Peyer's patch (tissue), 4 donors: ENCODE measurements at regions not wholly inside any gene's neighbourhood (a gene's known extent, or its start where the extent isn't known, plus 50 kb on each side); places are given as distances from the start of the nearest gene placed in this dataset.

Experiments used
- POLR2A ChIP-seq, 2 donors: fragments of 450-650 bp; IDR thresholded peaks; one replicate each; pipeline ENCODE4 v1.5.1; 2017; ENCODE audit warnings: antibody characterized with exemption in 2 of 2, mild to moderate bottlenecking in 2 of 2, moderate library complexity in 2 of 2
- TF ChIP-seq, protein P1 (sequence below), 6 experiments: fragments of 450-650 bp in 4 of 6; fragments of 200-600 bp in 2 of 6; sonication (generic) in 1 of 6; IDR thresholded peaks; one replicate each; pipeline ENCODE4 v1.5.1; 2017 to 2019; ENCODE audit warnings: antibody characterized with exemption in 6 of 6, mild to moderate bottlenecking in 3 of 6, moderate library complexity in 1 of 6

DNA sequence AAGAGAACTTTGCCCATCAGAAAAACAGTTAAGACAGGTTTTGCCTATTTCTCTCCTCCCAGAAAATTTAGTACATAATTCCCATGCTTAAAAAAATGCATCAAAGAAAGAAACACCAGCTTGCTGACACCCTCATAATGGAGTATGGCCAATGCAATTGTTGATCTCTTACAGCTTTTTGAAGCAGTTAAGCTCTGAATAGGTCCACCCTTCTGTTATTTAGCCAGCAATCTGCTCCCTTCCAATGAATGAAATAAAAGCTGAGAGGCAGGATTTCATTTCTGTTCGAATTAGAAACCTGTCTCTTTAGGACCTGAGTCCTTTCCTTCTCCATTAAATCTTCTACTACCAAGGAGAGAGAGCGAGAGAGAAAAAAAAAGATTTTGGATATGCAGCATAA is 288.7 kb downstream of the RNF144B start:
- TF ChIP-seq, protein P1, sequence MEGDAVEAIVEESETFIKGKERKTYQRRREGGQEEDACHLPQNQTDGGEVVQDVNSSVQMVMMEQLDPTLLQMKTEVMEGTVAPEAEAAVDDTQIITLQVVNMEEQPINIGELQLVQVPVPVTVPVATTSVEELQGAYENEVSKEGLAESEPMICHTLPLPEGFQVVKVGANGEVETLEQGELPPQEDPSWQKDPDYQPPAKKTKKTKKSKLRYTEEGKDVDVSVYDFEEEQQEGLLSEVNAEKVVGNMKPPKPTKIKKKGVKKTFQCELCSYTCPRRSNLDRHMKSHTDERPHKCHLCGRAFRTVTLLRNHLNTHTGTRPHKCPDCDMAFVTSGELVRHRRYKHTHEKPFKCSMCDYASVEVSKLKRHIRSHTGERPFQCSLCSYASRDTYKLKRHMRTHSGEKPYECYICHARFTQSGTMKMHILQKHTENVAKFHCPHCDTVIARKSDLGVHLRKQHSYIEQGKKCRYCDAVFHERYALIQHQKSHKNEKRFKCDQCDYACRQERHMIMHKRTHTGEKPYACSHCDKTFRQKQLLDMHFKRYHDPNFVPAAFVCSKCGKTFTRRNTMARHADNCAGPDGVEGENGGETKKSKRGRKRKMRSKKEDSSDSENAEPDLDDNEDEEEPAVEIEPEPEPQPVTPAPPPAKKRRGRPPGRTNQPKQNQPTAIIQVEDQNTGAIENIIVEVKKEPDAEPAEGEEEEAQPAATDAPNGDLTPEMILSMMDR (IDR thresholded peaks at IDR 0.05), result no peak
- no peak for TF ChIP-seq POLR2A (IDR thresholded peaks at IDR 0.05)
